SK-N-SH treated with all-trans-retinoic acid at 6 μM for 48 hours (cell line): ENCODE measurements at regions not wholly inside any gene's neighbourhood (a gene's known extent, or its start where the extent isn't known, plus 50 kb on each side); places are given as distances from the start of the nearest gene placed in this dataset.

Experiments
- ARNTL ChIP-seq: fragments of 450-650 bp; formaldehyde crosslinking; IDR thresholded peaks from 2 replicates; pipeline ENCODE4 v1.5.0; 2020; ENCODE audit warnings: low read depth, mild to moderate bottlenecking, moderate library complexity, borderline replicate concordance
- BACH2 ChIP-seq: fragments of 250-450 bp; sonication (Bioruptor Pico); IDR thresholded peaks from 2 replicates; pipeline ENCODE4 v1.9.0; 2021; ENCODE audit warnings: mild to moderate bottlenecking, borderline replicate concordance
- ESRRG ChIP-seq: fragments of 250-450 bp; sonication (Bioruptor Pico); IDR thresholded peaks from 2 replicates; pipeline ENCODE4 v1.6.1; 2021; ENCODE audit warnings: mild to moderate bottlenecking
- GLIS3 ChIP-seq: fragments of 250-450 bp; sonication (Bioruptor Pico); IDR thresholded peaks from 2 replicates; pipeline ENCODE4 v1.5.0; 2020; ENCODE audit warnings: mild to moderate bottlenecking, moderate library complexity
- RARB ChIP-seq: fragments of 250-450 bp; sonication (Bioruptor Pico); IDR thresholded peaks from 2 replicates; pipeline ENCODE4 v1.8.0; 2021; ENCODE audit warnings: mild to moderate bottlenecking, moderate library complexity
- TCF4 ChIP-seq: fragments of 250-450 bp; sonication (Bioruptor Pico); IDR thresholded peaks from 2 replicates; pipeline ENCODE4 v1.8.0; 2021; ENCODE audit warnings: mild to moderate bottlenecking, moderate library complexity, borderline replicate concordance
- ZFP3 ChIP-seq: fragments of 250-450 bp; sonication (Bioruptor Pico); IDR thresholded peaks from 2 replicates; pipeline ENCODE4 v1.5.0; 2020; ENCODE audit warnings: mild to moderate bottlenecking, moderate library complexity
- ZFP30 ChIP-seq: fragments of 450-650 bp; formaldehyde crosslinking; IDR thresholded peaks from 2 replicates; pipeline ENCODE4 v1.5.0; 2022; ENCODE audit warnings: mild to moderate bottlenecking, moderate library complexity
- TF ChIP-seq, protein P1 (sequence below): fragments of 250-450 bp; sonication (Bioruptor Pico); IDR thresholded peaks from 2 replicates; pipeline ENCODE4 v1.5.1; 2020; ENCODE audit warnings: low read depth, mild to moderate bottlenecking, moderate library complexity
- TF ChIP-seq, protein P2 (sequence below): fragments of 250-450 bp; sonication (Bioruptor Pico); IDR thresholded peaks from 2 replicates; pipeline ENCODE4 v1.8.0; 2020; ENCODE audit warnings: mild to moderate bottlenecking, moderate library complexity, borderline replicate concordance
- TF ChIP-seq, protein P3 (sequence below): fragments of 250-450 bp; sonication (Bioruptor Pico); IDR thresholded peaks from 2 replicates; pipeline ENCODE4 v1.8.0; 2021; ENCODE audit warnings: low read depth, mild to moderate bottlenecking, moderate library complexity, borderline replicate concordance

- TF ChIP-seq, protein P1, sequence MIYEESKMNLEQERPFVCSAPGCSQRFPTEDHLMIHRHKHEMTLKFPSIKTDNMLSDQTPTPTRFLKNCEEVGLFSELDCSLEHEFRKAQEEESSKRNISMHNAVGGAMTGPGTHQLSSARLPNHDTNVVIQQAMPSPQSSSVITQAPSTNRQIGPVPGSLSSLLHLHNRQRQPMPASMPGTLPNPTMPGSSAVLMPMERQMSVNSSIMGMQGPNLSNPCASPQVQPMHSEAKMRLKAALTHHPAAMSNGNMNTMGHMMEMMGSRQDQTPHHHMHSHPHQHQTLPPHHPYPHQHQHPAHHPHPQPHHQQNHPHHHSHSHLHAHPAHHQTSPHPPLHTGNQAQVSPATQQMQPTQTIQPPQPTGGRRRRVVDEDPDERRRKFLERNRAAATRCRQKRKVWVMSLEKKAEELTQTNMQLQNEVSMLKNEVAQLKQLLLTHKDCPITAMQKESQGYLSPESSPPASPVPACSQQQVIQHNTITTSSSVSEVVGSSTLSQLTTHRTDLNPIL (CRISPR knock-in tag), result no peak
- TF ChIP-seq, protein P2, sequence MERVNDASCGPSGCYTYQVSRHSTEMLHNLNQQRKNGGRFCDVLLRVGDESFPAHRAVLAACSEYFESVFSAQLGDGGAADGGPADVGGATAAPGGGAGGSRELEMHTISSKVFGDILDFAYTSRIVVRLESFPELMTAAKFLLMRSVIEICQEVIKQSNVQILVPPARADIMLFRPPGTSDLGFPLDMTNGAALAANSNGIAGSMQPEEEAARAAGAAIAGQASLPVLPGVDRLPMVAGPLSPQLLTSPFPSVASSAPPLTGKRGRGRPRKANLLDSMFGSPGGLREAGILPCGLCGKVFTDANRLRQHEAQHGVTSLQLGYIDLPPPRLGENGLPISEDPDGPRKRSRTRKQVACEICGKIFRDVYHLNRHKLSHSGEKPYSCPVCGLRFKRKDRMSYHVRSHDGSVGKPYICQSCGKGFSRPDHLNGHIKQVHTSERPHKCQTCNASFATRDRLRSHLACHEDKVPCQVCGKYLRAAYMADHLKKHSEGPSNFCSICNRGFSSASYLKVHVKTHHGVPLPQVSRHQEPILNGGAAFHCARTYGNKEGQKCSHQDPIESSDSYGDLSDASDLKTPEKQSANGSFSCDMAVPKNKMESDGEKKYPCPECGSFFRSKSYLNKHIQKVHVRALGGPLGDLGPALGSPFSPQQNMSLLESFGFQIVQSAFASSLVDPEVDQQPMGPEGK, result no peak
- TF ChIP-seq ARNTL (no peak), TCF4 (CRISPR knock-in tag) (no peak), ESRRG (no peak), ZFP3 (CRISPR knock-in tag) (no peak), RARB (no peak), GLIS3 (no peak), BACH2 (CRISPR knock-in tag) (no peak), ZFP30 (CRISPR knock-in tag) (no peak)
- TF ChIP-seq, protein P3, sequence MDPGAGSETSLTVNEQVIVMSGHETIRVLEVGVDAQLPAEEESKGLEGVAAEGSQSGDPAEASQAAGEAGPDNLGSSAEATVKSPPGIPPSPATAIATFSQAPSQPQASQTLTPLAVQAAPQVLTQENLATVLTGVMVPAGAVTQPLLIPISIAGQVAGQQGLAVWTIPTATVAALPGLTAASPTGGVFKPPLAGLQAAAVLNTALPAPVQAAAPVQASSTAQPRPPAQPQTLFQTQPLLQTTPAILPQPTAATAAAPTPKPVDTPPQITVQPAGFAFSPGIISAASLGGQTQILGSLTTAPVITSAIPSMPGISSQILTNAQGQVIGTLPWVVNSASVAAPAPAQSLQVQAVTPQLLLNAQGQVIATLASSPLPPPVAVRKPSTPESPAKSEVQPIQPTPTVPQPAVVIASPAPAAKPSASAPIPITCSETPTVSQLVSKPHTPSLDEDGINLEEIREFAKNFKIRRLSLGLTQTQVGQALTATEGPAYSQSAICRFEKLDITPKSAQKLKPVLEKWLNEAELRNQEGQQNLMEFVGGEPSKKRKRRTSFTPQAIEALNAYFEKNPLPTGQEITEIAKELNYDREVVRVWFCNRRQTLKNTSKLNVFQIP, result no peak
Observed at GRCh38 chr1:5341471-5341870, 650.8 kb downstream of the NPHP4 start.
